Gastrocnemius medialis (tissue), 4 donors: ENCODE measurements at regions not wholly inside any gene's neighbourhood (a gene's known extent, or its start where the extent isn't known, plus 50 kb on each side); places are given as distances from the start of the nearest gene placed in this dataset.

Experiments used
- POLR2A ChIP-seq, 2 donors: fragments of 450-650 bp; IDR thresholded peaks; one replicate each; pipeline ENCODE4 v1.6.1; 2017; ENCODE audit warnings: antibody characterized with exemption in 2 of 2, mild to moderate bottlenecking in 2 of 2, moderate library complexity in 2 of 2
- TF ChIP-seq, protein P1 (sequence below), 5 experiments: fragments of 450-650 bp in 3 of 5; fragments of 200-600 bp in 2 of 5; sonication (generic) in 2 of 5; IDR thresholded peaks in 4 of 5; conservative IDR thresholded peaks in 1 of 5; 1 replicate in 4 of 5; 2 replicates in 1 of 5; pipeline ENCODE4 v1.5.1; 2016 to 2019; ENCODE audit warnings: antibody characterized with exemption in 5 of 5, mild to moderate bottlenecking in 3 of 5, moderate library complexity in 3 of 5

DNA sequence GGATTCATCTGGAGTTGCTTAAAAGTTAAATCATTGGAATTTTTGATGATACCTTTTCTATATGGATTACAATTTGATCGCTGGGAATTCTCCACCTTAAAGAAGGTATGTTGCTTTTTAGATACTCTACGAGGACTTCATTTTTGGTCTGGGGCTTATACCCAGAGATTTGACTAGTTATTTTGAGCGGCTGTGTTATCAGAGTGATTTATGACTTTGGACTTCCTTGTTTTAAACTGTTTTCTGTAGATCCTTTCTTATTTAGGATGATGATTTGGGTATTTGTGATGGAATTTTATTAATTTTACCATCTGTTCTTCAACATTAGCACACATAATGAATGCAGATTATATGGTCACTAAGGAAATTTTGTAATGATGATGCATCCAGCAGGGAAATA is 75.2 kb downstream of the SOX4 start:
- no peak for TF ChIP-seq POLR2A (IDR thresholded peaks at IDR 0.05)
- TF ChIP-seq, protein P1, sequence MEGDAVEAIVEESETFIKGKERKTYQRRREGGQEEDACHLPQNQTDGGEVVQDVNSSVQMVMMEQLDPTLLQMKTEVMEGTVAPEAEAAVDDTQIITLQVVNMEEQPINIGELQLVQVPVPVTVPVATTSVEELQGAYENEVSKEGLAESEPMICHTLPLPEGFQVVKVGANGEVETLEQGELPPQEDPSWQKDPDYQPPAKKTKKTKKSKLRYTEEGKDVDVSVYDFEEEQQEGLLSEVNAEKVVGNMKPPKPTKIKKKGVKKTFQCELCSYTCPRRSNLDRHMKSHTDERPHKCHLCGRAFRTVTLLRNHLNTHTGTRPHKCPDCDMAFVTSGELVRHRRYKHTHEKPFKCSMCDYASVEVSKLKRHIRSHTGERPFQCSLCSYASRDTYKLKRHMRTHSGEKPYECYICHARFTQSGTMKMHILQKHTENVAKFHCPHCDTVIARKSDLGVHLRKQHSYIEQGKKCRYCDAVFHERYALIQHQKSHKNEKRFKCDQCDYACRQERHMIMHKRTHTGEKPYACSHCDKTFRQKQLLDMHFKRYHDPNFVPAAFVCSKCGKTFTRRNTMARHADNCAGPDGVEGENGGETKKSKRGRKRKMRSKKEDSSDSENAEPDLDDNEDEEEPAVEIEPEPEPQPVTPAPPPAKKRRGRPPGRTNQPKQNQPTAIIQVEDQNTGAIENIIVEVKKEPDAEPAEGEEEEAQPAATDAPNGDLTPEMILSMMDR (IDR thresholded peaks at IDR 0.05 in 4 of 5, conservative IDR thresholded peaks at IDR 0.05 in 1 of 5): no peak
